H54 (cell line): ENCODE measurements at regions not wholly inside any gene's neighbourhood (a gene's known extent, or its start where the extent isn't known, plus 50 kb on each side); places are given as distances from the start of the nearest gene placed in this dataset.

Source experiments
- DNase-seq: peaks from one replicate; pipeline ENCODE4 v3.0.0; 2011; ENCODE audit warnings: low spot score, mixed read lengths; ENCODE audit not compliant: insufficient read length
- FAIRE-seq: peaks from 3 replicates; lab custom pipeline; 2011; peaks lifted over from hg19 to GRCh38; lab: Jason Lieb, UNC
- POLR2A ChIP-seq: IDR thresholded peaks from 2 replicates; pipeline ENCODE4 v1.6.1; 2011; ENCODE audit warnings: low read depth, mild to moderate bottlenecking, low read length

- no peak for TF ChIP-seq POLR2A
- DNase-seq (no peak), FAIRE-seq (no peak)
These were observed 1067.0 kb upstream of the MAP3K7 start for GRCh38 chr6:91653895-91654294.

- TF ChIP-seq POLR2A, result no peak
- FAIRE-seq (no peak), DNase-seq (no peak)
These were observed 1066.3 kb upstream of the MAP3K7 start for GRCh38 chr6:91653076-91653723.

- no peak for TF ChIP-seq POLR2A
- FAIRE-seq, result no peak
- no peak for DNase-seq
These were observed 1059.8 kb upstream of the MAP3K7 start for GRCh38 chr6:91646649-91647048.

- TF ChIP-seq POLR2A, result no peak
- no peak for DNase-seq
- no peak for FAIRE-seq
These were observed 1058.9 kb upstream of the MAP3K7 start for GRCh38 chr6:91645811-91646210.

- DNase-seq (no peak), FAIRE-seq (no peak)
These were observed 1050.3 kb upstream of the MAP3K7 start for GRCh38 chr6:91637217-91637616.

GRCh38 chr6:91634791-91635190 is 1047.9 kb upstream of the MAP3K7 start:
- no peak for DNase-seq
- FAIRE-seq, result no peak
- TF ChIP-seq POLR2A, result no peak

More at GRCh38 chr6:91637217-91637616, 1050.3 kb upstream of the MAP3K7 start:
- no peak for TF ChIP-seq POLR2A

- DNase-seq, result no peak
- no peak for FAIRE-seq
- TF ChIP-seq POLR2A, result no peak
These were observed 1046.7 kb upstream of the MAP3K7 start for GRCh38 chr6:91633374-91634111.

- FAIRE-seq (no peak), DNase-seq (no peak)
- no peak for TF ChIP-seq POLR2A
These were observed 1045.4 kb upstream of the MAP3K7 start for GRCh38 chr6:91632308-91632707.

- TF ChIP-seq POLR2A, result no peak
- FAIRE-seq (no peak), DNase-seq (no peak)
These were observed 1044.4 kb upstream of the MAP3K7 start for GRCh38 chr6:91631227-91631626.

- TF ChIP-seq POLR2A, result no peak
- FAIRE-seq (no peak), DNase-seq (no peak)
These were observed 1040.0 kb upstream of the MAP3K7 start for GRCh38 chr6:91626911-91627310.

GRCh38 chr6:91613481-91613880 is 1026.6 kb upstream of the MAP3K7 start:
- DNase-seq (no peak), FAIRE-seq (no peak)
- TF ChIP-seq POLR2A, result no peak

GRCh38 chr6:91611190-91611589 is 1024.3 kb upstream of the MAP3K7 start:
- DNase-seq, result no peak
- no peak for FAIRE-seq
- TF ChIP-seq POLR2A, result no peak

GRCh38 chr6:91608428-91608827 is 1021.6 kb upstream of the MAP3K7 start:
- DNase-seq (no peak), FAIRE-seq (no peak)
- TF ChIP-seq POLR2A, result no peak

GRCh38 chr6:91606148-91606901 is 1019.5 kb upstream of the MAP3K7 start:
- no peak for FAIRE-seq
- no peak for DNase-seq
- TF ChIP-seq POLR2A, result no peak

- no peak for TF ChIP-seq POLR2A
These were observed 1013.7 kb upstream of the MAP3K7 start for GRCh38 chr6:91600561-91600960.

More at GRCh38 chr6:91600561-91600960, 1013.7 kb upstream of the MAP3K7 start:
- FAIRE-seq (no peak), DNase-seq (no peak)
